ENCODE measurements at regions not wholly inside any gene's neighbourhood (a gene's known extent, or its start where the extent isn't known, plus 50 kb on each side); places are given as distances from the start of the nearest gene placed in this dataset.
"Not testable (repeated sequence)": the region's sequence is repeated elsewhere in the genome, so short reads cannot be mapped to it uniquely, and the experiment has no call there.

GRCh38 chr6:156602066-156602385 is 175.2 kb upstream of the ARID1B start:
- DNase-seq (ENCODE audit: low spot score), result no peak

DNA sequence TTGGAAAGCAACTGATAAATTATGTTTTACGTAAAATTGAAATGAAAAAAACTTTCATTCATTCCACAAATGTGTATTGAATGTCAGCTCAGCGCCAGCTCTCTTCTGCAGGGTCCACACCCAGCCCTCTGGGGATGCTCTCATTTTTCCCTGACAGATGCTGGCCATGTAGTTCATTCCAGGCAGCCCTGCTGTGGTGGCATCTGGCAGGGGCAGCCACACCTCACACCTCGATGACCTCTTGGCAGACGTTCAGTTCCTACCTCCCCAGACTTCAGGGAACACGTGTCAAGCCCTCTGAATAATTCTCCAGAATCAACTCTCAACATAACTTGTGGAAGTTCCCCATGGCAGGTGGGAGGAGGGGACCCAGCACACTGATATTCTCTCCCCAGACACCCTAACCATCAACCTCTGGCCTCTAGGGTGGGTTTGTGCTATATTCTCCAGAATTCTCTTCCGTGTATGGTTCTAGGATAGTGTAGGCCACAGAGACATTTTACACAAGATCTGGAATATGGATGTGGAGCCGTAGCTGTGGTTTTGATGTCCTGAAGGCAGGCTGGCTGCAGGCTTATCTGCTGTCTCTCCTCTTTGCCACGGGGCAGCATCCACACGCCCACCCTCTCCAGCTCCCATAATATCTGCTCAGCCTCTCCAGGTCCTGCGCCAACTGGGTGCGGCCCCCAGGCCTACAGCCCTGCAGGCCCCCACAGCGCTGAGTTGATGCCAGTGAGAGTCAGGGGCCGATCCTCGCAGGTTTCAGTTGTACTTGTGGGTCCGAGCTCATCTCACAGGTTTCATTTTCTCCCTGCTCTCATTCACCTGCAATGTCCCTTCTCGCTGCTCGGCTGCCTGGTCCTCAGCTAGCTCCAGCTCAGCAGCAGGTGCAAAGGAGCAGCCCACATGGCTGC is 175.8 kb upstream of the ARID1B start:
- DNase-seq (ENCODE audit: low spot score), result no peak

GRCh38 chr6:156600678-156601077 is 176.5 kb upstream of the ARID1B start:
- DNase-seq (ENCODE audit: low spot score), result no peak

GRCh38 chr6:156599978-156600590 is 177.1 kb upstream of the ARID1B start:
- DNase-seq (ENCODE audit: low spot score), result no peak

DNA sequence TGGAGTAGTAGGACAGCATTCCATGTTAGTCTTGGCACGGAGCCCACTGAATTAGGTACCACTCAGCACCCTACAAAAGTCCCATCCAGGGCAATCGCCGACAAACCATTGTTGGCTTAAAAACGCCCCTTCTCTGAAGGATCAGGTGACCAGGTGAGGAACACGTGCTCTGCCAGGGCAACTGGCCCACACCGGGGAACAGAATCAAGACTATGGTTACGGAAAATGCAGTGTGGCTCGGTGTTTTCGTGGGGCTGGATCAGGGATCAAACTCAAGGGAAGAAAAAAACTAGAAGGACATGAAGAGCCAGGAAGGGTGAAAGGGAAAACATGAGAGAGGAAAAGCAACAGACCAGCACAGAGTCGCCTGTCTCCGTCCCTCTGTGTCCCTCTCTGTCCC is 177.8 kb upstream of the ARID1B start:
- DNase-seq (ENCODE audit: low spot score), result no peak

DNA sequence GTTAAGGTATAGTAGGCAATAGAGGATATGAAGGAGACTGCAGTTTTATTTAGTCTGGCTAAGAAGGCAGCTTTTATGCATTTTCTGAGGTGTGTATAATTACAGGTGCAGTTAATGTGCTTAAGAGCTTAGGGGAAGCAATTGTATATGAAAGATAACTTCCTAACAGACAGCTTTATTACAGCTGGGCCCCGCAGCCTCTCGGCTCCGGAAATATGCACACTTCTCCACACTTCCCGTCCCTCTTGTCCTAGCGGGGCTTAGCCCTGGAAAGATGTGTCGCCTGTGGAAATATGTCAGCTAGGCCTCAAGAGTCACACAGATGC is 178.4 kb upstream of the ARID1B start:
- DNase-seq (ENCODE audit: low spot score), result no peak

GRCh38 chr6:156598071-156598854 is 178.9 kb upstream of the ARID1B start:
- no peak for DNase-seq (ENCODE audit: low spot score)

- no peak for DNase-seq (ENCODE audit: low spot score)
These were observed 180.1 kb upstream of the ARID1B start for GRCh38 chr6:156597095-156597494.

- no peak for DNase-seq (ENCODE audit: low spot score)
These were observed 181.7 kb upstream of the ARID1B start for GRCh38 chr6:156595476-156595875.

GRCh38 chr6:156593893-156594292 is 183.3 kb upstream of the ARID1B start:
- no peak for DNase-seq (ENCODE audit: low spot score)

DNA sequence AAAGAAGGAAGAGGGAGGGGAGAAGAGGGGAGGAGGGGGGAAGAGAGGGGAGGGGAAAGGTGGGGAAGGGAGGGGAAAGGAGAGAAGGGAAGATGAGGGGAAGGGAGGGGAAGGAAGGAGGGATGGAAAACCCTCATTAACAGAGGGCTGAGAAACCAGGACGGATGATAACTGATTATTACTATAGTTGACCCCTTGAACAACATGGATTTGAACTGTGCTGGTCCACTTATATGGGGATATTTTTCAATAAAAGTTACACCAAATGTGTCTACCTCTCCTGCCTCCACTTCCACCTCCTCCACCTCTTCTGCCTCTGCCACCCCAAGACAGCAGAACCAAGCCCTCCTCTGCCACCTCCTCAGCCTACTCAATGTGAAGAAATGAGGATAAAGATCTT is 184.1 kb upstream of the ARID1B start:
- DNase-seq (ENCODE audit: low spot score), result no peak

GRCh38 chr6:156590482-156590881 is 186.7 kb upstream of the ARID1B start:
- DNase-seq (ENCODE audit: low spot score), result no peak

- DNase-seq (ENCODE audit: low spot score), result no peak
These were observed 187.9 kb upstream of the ARID1B start for GRCh38 chr6:156589281-156589680.

GRCh38 chr6:156587751-156588301 is 189.4 kb upstream of the ARID1B start:
- no peak for DNase-seq (ENCODE audit: low spot score)

GRCh38 chr6:156587071-156587470 is 190.1 kb upstream of the ARID1B start:
- DNase-seq (ENCODE audit: low spot score), result no peak

DNA sequence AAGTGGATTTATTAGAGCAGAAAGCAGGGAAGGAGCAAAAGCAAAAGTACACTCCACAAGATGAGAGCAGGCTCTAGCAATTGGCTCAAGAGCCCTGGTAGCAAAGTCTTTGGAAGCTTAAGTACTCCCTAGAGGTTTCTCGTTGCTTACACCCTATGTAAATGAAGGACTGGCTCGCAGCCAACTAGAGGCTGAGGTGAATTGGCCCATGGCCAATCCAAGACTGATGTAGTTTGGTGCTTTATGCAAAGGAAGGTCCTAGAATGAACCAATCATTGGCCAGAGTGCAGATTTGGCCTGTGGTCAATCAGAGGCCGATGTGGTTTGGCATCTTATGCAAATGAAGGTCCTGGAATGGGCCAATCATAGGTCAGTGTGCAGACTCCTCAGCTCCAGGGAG is 191.3 kb upstream of the ARID1B start:
- no peak for DNase-seq (ENCODE audit: low spot score)

DNA sequence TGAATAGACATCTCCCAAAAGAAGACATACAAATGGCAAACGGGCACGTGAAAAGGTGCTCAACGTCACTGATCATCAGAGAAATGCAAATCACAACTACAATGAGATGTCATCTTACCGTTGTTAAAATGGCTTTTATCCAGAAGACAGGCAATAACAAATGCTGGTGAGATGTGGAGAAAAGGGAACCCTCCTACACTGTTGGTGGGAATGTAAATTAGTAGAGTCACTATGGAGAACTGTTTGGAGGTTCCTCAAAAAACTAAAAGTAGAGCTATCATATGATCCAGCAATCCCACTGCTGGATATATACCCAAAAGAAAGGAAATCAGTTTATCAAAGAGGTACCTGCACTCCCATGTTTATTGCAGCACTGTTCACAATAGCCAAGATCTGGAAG is 193.1 kb upstream of the ARID1B start:
- DNase-seq (ENCODE audit: low spot score), result not testable (repeated sequence)

- no peak for DNase-seq (ENCODE audit: low spot score)
These were observed 194.1 kb upstream of the ARID1B start for GRCh38 chr6:156583083-156583482.

DNA sequence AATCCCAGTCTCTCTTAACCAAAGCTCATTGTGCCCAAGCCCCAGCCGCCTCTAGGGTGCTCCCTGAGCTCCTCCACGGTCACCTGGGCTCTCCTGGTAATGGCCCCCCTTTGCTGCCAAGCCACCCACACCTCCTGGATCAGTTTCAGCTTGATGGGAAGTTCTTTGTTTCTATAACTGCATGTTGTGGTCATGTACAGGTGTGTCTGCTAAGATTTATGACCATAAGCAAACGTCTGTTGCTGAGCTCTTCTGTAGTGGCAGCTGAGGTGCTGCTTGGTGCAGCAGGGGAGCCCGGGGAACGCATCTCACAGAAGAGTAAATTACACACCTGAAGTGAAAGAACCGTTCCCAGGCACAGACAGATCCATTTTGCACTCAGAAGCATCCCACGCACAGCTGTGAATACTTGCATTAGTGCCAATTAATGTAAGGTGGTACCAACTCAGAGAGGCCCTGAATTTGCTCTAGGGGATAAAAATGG is 194.6 kb upstream of the ARID1B start:
- DNase-seq (ENCODE audit: low spot score), result no peak

GRCh38 chr6:156579564-156579963 is 197.6 kb upstream of the ARID1B start:
- no peak for DNase-seq (ENCODE audit: low spot score)

DNA sequence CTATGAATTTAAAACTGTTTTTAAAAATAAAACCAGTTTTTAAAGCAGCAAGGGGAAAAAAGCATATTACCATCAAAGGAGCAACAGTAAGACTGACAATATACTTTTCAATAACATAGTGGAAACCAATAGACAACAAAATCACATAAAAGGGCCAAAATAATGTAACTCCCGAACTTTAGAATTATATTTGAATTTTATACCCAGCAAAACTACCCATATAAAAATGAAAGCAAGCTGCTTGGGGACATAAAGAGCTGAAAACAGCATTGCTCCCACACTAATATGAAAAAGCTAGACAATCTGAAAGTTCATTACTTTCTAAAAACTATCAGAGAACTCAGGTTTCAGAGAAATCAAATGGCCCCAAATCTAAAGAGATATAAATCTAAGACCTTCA is 199.4 kb upstream of the ARID1B start:
- no peak for DNase-seq (ENCODE audit: low spot score)

DNA sequence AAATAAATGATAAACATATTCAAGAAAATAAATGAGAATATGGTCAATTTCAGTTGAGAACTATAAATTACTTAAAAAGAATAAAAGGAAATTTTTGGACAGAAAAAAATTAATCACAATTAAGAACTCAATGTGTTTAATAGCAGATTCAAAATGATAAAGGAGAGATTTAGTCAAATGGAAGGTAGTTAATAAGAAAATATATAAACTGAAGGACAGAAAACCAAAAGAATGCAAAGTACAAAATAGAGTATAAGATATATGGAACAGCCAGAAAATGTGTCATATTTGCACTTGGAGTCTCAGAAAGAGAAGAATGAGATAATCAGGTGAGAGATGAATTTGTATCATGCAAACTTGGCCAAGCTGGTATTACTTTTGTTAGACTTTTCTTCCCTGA is 201.8 kb upstream of the ARID1B start:
- no peak for DNase-seq (ENCODE audit: low spot score)
